GM18502 (cell line): ENCODE measurements at regions not wholly inside any gene's neighbourhood (a gene's known extent, or its start where the extent isn't known, plus 50 kb on each side); places are given as distances from the start of the nearest gene placed in this dataset.

Experiments used
- ATAC-seq: cut with Tn5 transposase; IDR thresholded peaks from one replicate; pipeline ENCODE4 v1.9.1; 2021; ENCODE audit warnings: mild to moderate bottlenecking; ENCODE audit not compliant: unreplicated experiment, poor library complexity

- no peak for ATAC-seq
Measured at GRCh38 chr7:21193895-21194294, 234.0 kb upstream of the SP4 start.

DNA sequence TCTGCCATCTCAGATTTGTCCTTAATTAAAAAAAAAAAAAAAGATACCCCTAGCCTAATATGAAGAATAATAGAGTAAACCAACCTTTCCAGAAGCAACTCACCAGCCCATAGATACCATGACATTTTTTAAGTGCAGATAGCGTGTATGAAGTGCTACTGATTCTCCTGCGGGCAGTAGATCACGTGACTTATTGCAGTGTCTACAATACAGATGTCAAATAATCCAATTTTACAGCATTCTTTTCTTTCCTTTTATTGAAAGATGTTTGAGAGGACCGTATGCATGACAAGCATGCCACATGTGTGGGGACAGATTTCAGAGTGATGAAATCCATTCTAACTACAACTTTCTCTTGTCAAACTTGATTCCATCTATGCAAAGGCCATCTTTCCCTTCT lies 232.9 kb upstream of the SP4 start:
- no peak for ATAC-seq

- no peak for ATAC-seq
Measured at GRCh38 chr7:21198921-21199320, 229.0 kb upstream of the SP4 start.

GRCh38 chr7:21200503-21200902 lies 227.4 kb upstream of the SP4 start:
- no peak for ATAC-seq

DNA sequence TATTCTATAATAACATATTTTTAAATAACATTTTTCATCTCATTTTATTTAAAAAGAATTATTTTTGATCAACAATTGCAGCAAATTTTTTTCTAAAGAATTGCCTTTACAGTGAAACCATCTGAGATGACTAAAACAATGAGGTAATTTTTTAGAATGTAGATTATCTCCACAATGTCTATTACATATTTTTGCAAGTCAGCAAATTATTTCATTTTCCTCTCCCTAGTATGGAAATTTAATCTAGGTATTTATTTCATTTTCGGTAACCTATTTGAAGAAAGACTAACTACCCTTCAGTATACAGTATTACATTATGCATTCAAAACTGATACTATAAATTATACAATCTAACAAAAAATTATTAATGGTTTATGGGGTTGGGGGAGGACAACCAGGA lies 213.2 kb upstream of the SP4 start:
- ATAC-seq = no peak

DNA sequence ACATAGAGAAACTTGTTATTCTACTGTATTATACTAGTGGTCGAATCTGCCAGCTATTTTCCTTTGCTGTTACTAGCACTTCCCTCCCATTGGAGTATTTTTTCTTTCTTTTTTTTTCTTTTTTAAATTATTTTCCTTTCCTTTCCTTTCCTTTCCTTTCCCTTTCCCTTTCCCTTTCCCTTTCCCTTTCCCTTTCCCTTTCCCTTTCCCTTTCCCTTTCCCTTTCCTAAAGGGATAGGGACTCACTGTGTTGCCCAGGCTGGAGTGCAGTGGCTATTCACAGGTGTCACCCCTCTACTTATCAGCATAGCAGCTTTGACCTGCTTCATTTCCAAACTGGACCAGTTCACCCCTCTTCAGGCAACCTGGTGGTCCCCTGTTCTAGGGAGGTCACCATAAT lies 212.6 kb upstream of the SP4 start:
- no peak for ATAC-seq

DNA sequence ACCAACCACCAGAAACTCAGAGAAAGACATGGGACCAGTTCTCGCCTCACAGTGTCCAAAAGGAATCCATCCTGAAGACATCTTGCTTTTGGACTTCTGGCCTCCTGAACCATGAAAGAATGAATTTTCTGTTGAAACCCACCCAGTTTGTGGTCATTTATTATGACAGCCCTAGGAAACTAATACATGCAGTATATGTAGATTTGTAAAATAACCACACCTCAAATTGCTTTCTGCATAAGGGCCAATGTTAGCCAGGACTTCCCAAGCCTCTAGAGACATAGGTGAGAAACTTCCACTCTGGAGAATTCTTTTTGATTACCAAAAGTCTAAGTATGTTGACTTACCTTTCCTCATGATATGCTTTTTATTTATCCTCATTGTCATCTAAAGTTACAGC lies 210.5 kb upstream of the SP4 start:
- no peak for ATAC-seq

DNA sequence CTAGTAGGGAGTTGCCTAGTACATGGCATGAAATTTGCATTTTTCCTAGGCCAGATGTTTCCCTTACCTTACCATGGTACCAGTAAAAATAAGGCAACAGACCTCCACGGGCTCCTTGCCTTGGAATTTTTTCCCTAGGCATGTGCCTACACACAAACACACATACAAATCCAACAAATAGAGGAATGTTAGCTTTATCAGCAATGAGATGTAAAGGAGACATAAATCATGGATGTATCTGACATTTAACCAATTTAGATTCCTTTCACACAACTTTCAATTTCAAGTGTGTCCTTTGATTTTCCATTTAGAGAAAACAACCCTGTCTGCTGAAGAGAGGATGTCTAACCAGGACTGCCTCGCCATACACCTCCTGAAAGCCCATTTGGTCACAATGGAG lies 209.7 kb upstream of the SP4 start:
- ATAC-seq = no peak

- no peak for ATAC-seq
Measured at GRCh38 chr7:21221130-21221529, 206.8 kb upstream of the SP4 start.

- ATAC-seq = no peak
Measured at GRCh38 chr7:21238400-21239116, 189.3 kb upstream of the SP4 start.

DNA sequence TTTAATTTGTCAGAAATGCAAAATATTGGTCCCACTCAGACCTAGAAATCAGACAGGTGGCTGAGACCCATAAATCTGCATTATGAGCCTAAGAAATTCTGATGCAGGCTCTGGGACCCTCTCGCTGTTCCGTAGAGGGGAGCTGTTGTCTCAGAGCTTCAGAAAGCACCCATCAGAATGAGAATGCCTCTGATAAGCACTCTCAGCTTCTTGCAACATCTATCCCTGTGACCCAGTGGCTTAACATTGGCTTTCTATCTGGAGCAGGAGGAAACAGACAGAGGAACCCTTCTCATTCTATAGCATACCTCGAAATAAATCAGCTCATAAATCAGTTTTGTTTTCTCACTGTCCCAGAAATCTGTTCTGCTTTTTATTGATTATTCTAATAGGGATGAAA lies 184.6 kb upstream of the SP4 start:
- no peak for ATAC-seq

DNA sequence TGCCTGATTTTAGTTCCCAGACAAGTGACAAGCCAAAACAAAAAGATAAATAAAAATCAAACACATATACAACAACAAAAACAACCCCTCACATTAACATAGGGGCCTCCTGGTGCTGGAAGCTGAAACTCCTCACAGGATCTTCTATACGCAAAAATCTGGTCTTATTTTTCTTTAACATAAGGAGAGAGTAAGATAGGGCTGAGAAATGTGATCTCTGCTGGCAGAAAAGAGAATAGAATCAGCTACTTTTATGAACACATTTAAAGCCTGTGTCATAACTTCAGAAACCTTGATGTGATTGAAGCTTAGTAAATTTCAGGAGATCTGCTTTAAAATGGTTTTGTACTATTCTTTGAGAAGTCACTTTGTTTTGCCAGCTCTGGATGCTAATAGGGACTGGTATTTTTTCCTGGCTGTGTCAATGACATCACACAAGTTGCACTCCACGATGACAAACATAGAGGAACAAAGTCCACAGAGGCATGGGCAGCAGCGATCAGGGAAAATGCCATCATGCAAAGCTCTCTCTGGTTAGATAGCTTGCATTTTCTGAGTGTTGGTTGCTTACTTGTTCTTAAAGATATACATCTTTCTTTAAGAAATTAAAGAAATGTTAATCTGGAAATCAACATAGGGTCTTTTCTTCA lies 176.6 kb upstream of the SP4 start:
- ATAC-seq = no peak

DNA sequence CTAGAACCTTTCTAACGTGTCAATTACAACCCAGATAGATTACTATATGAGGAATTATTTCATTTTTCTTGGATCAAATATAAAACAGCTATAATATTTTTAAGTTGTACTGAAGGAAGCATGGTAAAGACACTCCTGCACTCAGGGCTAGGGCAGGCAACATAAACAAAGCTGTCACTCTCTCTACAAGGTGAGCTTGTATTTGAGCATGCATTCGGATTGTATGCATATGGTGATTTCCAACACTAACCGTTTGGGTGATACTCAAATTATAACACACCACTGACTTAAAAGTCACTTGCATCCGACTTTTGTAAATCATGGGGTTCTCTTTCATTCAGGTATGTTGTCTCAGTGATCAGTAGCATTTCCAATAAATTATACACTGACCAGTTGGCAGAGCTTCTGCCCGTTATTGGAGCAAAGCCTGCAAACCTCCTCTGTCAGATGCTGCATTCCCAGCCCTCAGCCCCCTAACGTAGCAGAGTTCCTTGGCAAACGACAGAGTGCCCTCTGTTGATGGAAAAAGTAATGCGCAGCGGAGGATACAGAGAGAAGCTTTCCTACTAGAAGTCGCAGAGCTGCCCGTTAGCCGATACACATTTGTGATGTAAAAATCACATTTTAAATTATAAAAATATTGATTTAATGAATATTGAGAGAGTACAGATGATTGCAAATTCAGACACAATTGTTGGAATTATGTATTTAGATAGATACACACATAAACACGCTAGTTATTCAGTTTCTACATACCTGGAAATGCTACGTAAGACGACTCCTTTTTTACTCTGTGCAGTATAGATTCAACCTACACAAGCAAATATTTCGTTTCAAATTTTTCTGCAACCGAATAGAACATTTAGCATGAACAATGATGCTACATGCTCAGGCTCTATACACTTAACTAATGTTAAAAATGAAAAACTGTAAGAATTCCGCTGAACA lies 173.9 kb upstream of the SP4 start:
- no peak for ATAC-seq

- no peak for ATAC-seq
Measured at GRCh38 chr7:21256310-21256877, 171.5 kb upstream of the SP4 start.

DNA sequence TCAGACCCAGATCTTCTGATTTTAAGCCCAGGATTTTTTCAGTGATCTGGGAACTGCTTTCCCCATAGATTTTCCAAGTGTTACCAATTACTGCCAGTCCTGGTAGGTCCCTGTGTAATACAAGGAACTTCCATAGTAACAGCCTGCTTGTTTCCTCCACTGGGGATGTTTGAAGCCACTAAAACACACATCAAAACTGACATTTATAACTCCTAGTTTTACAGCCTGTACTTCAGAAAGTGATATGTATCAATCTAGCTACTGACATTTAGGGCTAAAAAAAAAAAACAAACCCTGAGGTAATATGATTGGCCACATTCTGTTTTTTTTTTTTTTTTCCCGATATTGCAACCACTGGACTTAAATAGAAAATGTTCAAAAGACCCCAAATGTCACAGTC lies 166.9 kb upstream of the SP4 start:
- no peak for ATAC-seq

- peak; percentile 96 for ATAC-seq
Measured at GRCh38 chr7:21261627-21262594, 166.0 kb upstream of the SP4 start.

DNA sequence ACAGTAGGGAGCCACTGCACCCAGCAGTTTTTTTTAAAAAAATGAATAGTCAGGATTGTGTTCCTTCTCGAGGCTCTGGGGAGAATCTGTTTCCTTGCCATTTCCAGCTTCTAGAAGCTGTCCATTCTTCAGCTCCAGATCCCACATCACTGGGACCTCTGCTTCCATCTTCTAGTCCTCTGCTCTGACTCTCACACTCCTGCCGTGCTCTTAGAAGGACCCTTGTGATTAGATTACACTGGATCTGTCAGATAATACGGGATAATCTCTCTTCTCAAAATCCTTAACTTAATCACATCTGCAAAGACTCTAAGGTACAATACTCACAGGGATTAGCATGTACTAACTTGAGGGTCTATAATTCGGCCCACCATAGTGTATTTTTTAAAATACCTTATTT lies 158.9 kb upstream of the SP4 start:
- ATAC-seq = no peak

DNA sequence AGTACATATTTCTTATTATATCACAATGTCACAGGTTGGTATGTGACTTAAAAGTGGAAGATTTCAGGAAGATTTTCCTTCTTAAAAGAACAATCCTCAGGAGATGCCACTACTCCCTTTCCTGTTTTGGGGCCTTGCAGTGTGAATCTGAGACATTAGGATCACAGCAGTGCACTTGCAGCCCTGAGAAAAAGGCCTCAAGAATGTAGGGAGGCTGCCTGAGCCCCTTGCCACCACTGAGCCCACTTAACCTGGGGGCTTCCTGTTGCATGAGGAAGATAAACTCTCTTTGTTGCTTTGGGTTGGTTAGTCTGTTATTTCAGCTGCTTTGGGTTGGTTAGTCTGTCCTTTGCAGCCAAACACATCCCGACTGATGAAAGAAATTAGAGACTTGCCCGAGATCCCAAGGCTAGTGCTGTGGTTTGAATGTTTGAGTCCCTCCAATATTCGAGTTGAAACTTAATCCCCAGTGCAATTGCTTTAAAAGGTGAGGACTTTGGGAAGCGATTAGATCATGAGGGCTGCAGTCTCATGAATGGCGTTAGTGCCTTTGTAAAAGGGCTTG lies 151.3 kb upstream of the SP4 start:
- no peak for ATAC-seq

- no peak for ATAC-seq
Measured at GRCh38 chr7:21278944-21279343, 148.9 kb upstream of the SP4 start.
